HG03378 (cell line): ENCODE measurements at regions not wholly inside any gene's neighbourhood (a gene's known extent, or its start where the extent isn't known, plus 50 kb on each side); places are given as distances from the start of the nearest gene placed in this dataset.

Experiments used
- ATAC-seq: cut with Tn5 transposase; IDR thresholded peaks from one replicate; pipeline ENCODE4 v1.9.1; 2021; ENCODE audit warnings: mild to moderate bottlenecking, moderate library complexity; ENCODE audit not compliant: unreplicated experiment

DNA sequence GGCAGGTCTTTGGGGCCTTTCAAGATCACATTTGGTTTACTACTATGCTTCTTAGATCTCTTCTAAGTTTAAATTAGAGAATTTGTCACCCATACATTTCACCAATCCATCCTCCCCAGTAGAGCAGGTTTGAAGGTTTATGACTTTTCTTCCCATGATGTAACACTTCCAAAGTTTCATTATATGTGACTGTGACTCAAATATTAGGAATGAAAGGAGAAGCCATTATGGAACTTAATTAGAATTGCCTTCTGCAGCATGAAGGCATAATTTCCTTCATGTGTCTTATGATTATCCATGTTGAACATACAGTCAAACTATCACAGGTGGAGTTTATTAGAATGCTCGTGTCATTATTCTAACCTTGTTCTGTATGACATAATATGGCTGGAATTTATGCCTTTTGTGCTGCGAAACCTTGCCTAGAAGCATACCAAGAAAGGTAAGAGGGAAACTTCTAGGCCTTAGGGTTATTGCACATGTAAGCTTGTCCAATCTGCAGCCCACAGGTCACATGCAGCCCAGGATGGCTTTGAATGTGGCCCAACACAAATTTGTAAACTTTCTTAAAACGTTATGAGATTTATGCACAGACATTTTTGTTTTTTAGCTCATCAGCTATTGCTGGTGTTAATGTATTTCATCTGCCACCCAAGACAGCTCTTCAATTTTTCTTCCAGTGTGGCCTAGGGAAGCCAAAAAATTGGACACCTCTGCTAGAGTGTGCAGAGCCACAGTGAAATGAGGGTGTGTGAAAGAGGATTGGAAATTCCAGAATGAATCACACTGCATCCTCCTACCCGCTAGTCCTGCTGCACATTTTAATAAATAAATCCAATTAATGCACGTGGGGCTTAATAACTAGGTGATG lies 133.6 kb downstream of the TMEM26 start:
- ATAC-seq, result no peak

GRCh38 chr10:61318429-61318828 lies 134.8 kb downstream of the TMEM26 start:
- no peak for ATAC-seq

DNA sequence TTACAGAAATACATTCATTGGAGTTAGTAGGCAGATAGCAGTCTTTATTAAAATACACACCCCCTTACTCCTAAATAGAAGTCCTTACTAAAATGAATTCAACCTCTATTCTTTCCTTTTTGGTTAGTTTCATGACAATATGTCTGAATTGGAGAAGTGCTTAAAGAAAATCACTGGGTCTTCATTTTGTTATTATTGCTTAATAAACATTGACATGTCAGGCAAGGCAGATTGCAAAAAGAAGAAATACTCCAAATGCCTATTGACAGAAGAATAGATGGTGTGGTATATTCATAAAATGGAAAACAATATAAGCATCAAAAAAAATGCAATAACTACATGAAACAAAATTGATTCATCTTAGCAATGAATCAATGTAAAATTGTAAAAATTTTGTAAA lies 135.5 kb downstream of the TMEM26 start:
- no peak for ATAC-seq

- ATAC-seq, result no peak
These were observed 136.4 kb downstream of the TMEM26 start for GRCh38 chr10:61316676-61317265.

GRCh38 chr10:61314273-61314672 lies 138.9 kb downstream of the TMEM26 start:
- ATAC-seq, result no peak

DNA sequence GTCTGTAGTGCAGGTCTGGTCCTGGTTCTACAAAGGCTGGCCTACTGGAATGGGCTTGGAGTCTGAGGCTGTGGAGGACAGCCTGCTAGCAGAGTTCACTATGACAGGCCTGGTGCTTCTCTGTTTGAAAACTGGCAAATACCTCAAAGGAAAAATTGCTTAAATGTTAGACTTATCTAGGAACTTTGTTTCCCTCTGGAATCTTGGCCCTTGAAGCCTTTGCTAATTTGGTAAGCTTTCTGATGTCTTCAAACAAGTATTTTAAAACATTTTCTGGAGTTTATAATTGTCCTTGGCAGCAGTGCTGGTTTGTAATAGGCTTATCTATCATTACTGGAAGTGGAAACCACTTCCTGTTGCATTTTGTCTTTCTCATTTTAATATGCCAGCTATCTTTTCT lies 139.7 kb downstream of the TMEM26 start:
- ATAC-seq, result no peak

DNA sequence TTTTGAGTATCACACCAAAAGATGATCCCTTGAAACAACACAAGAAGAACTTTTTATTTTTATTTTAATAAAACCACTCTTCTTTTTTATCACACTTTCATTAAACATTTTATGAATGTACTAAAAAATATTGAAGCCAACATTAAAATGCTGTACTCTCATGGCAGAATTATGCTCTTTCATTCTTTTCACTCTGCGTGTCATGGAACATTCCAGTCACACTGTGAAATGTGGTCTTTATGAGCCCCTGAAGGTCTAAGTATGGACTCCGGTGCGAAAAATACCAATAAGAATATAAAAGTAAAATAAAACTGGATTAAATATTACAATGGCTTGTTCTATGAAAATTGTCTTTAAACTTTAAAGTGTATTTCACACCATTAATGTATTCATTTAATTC lies 148.4 kb downstream of the TMEM26 start:
- no peak for ATAC-seq

GRCh38 chr10:61302124-61302523 lies 151.1 kb downstream of the TMEM26 start:
- ATAC-seq, result no peak

DNA sequence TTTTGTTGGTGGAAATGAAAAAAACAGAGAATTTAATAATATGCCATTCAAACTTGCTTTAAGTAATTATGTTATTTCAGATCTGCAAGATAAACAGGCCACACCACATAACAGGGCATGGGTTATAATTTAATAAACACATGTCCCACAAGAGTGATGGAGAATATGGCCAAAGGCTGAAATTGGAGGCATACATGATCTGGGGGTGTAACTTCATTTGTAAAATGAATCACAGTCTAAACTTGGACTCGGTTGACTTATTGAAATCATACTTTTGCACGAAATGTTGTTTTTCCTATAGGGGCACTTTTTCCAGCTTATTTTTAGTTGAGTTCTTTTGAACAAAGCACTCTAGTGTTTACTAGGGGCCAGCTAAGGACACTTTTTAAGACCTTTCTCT lies 151.6 kb downstream of the TMEM26 start:
- no peak for ATAC-seq

DNA sequence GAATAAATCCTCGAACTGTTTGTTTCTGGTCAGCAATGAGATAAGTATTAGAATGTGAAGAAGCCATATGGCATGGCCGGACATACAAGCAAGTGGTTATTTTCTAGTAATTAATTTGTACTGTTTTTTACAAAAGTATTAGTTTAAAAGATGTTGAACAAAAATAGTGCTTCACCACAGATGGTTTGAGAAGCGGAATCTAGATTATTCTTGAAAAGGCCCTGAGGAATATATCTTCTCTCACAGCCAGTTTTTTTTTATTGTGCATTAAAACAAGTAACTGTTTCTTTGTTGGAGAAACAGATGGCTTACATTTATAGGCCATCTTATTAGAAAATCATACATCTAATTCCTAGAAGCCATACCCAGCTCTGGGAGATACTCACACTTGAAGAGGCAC lies 153.3 kb downstream of the TMEM26 start:
- no peak for ATAC-seq

GRCh38 chr10:61299156-61299555 lies 154.0 kb downstream of the TMEM26 start:
- ATAC-seq, result no peak

DNA sequence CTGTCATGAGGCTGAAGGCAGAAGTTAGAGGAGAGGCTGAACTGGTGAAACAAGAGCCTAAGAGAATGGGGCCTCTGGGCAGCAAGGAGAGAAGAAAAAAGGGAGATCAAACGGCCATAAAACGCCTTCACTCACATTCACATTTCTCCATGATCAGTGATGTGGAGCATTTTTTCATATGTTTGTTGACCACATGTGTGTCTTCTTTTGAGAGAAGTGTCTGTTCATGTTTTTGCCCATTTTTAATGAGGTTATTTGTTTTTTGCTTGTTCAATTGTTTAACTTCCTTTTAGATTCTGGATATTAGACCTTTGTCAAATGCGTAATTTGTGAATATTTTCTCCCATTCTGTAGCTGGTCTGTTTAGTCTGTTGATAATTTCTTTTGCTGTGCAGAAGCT lies 155.0 kb downstream of the TMEM26 start:
- ATAC-seq, result no peak

DNA sequence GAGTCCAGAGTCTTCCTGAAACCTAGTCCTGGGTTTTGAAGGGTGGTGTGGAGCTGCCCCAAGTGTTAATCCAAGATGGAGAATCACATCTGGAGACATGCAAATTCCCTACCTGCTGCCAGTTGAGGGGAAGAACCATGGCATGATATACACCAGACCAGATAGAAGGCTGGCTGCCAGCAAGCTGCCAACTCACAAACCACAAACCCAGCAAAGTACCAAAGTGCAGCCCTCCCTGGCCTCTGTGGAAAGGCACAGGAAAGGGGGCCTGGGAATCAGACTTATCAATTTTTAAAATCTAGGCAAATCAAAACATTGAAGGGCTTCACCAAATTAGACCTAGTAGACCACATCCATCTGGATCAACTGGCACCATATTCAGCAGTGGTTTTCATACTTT lies 157.0 kb downstream of the TMEM26 start:
- ATAC-seq, result no peak

DNA sequence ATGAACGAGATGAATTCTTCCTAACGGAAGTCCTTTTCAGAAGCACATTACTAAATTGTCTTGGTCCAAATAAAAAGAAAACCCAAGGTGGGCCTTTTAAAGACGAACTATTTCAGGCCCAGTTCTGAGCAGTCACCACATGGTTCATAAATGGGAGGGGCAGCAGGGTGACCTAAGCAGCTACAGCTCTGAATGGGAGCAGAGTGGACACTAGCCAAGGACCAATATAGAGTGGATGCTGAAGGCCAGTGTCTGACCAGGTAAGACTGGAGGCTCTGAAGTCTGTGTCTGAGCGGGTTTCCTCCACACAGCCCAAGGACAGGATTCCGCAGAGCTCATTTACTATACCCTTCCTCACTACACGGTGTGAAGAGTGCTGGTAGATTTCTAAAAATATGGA lies 159.1 kb downstream of the TMEM26 start:
- ATAC-seq, result no peak

DNA sequence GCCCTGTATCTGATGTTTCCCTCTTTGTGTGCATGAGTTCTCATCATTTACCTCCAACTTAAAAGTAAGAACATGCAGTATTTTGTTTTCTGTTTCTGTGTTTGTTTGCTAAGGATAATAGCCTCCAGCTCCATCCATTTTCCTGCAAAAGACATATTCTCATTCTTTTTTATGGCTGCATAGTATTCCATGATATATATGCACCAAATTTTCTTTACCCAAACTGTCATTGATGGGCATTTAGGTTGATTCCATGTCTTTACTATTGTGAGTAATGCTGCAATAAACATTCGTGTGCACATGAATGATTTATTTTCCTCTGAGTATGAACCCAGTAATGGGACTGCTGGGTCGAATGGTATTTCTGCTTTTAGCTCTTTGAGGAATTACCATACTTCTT lies 163.4 kb downstream of the TMEM26 start:
- no peak for ATAC-seq

DNA sequence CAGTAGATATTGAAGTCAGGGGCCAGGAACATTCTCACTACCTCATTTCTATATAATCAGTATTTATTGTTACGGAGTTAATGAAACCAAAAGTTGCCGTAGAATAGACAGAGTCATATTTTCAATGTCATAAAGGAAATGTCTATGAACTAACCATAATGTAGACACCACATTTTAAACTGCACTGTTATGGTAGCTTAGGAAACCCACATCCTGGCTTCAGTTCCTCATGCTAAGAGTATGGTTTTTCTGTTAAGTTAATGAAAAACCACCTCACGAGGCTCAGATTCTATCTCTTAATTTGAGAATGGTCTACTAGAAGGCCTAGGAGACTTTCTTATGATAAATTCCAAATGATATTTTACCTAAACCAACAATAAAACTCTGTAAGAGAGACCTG lies 166.5 kb downstream of the TMEM26 start:
- peak; percentile 100 for ATAC-seq

DNA sequence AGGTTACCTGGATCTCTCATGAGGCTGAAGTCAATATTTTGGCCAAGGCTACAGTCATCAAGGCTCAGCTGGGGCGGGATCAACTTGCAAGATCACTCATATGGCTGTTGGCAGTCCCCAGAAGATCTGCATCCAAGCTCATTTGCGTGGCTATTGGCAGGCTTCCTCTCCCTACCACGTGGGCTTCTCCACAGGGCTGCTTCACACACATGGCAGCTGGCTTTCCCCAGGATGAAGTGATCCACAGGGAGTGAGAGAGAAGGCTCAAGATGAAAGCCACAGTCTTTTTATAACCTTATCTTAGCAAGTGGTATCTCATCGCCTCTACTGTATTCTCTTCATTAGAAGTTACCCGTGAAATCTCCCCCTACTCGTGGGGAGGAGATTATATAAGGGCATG lies 167.4 kb downstream of the TMEM26 start:
- no peak for ATAC-seq

GRCh38 chr10:61284222-61284890 lies 168.8 kb downstream of the TMEM26 start:
- no peak for ATAC-seq

- no peak for ATAC-seq
These were observed 169.5 kb downstream of the TMEM26 start for GRCh38 chr10:61283481-61284221.

DNA sequence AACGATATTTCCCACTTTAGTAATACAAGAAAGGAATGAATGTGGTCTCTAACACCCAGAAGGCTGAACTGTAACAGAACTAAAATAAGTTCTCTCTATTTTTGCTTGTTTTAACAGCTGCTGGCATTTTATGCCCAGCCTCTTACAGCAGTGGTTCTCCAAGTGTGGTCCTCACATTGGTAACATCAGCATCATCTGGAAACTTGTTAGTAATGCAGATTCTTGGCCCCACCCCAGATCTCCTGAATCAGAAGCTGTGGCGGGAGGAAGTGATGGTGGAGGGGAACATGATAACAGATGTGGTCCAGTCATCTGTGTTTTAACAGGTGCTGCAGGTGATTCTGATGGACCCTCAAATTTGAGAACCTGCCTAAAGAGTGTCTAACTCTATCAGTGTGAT lies 170.1 kb downstream of the TMEM26 start:
- ATAC-seq, result no peak

DNA sequence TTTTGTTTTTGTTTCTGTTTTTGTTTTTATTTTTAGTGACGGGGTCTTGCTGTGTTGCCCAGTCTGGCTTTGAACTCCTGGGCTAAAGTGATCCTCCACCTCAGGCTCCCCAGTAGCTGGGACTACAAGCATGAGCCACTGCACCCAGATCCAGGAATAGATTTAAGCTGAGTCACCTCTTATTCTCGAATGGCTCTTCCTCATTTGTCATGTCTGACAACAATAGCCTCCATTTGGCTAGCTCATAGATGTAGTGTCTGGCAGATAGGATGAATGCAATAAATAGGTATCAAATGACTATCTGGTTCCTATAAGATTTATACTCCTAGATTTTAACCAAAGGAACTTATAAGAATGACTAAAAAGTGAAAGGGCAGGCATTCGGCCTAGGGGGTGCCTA lies 172.9 kb downstream of the TMEM26 start:
- no peak for ATAC-seq
